Nephron (organoid): ENCODE measurements at regions not wholly inside any gene's neighbourhood (a gene's known extent, or its start where the extent isn't known, plus 50 kb on each side); places are given as distances from the start of the nearest gene placed in this dataset.
A peak's percentile ranks its signal among the peaks of the same experiment; 100 is the strongest.

Experiments
- H3K27ac Mint-ChIP-seq, 3 experiments: 2 replicates each; pipeline ENCODE4 v1.8.0; 2020; ENCODE audit warnings: mixed read lengths in 3 of 3, mild to moderate bottlenecking in 2 of 3, moderate library complexity in 1 of 3
- H3K27me3 Mint-ChIP-seq: 2 replicates; pipeline ENCODE4 v1.8.0; 2021; ENCODE audit warnings: low read depth, mild to moderate bottlenecking, moderate library complexity, mixed read lengths
- H3K36me3 Mint-ChIP-seq: 2 replicates; pipeline ENCODE4 v1.8.0; 2020; ENCODE audit warnings: low read depth, mixed read lengths
- H3K4me1 Mint-ChIP-seq: 2 replicates; pipeline ENCODE4 v1.8.0; 2020; ENCODE audit warnings: mixed read lengths
- H3K4me3 Mint-ChIP-seq, 3 experiments: 2 replicates each; pipeline ENCODE4 v1.8.0; 2020; ENCODE audit warnings: mild to moderate bottlenecking in 3 of 3, mixed read lengths in 3 of 3, moderate library complexity in 2 of 3
- H3K9me3 Mint-ChIP-seq: 2 replicates; pipeline ENCODE4 v1.8.0; 2020; ENCODE audit warnings: mixed read lengths
- CTCF ChIP-seq, 3 experiments: fragments of 200-600 bp; sonication (generic); IDR thresholded peaks; one replicate each; pipeline ENCODE4 v1.5.0; 2021; ENCODE audit warnings: antibody characterized with exemption in 3 of 3; ENCODE audit not compliant: unreplicated experiment in 3 of 3

GRCh38 chr7:135856356-135857144 lies 107.9 kb upstream of the FAM180A start:
- peak overlapping the region; percentile 5 to 60 (median 31) for H3K27ac Mint-ChIP-seq
- peaks cover 4% of the 10 kb centered on the region for H3K27me3 Mint-ChIP-seq
- peaks cover 3% of the 10 kb centered on the region for H3K36me3 Mint-ChIP-seq
- peaks cover 14% of the 10 kb centered on the region for H3K9me3 Mint-ChIP-seq
- peaks cover 8% of the 10 kb centered on the region for H3K4me1 Mint-ChIP-seq
- no peak overlapping the region for H3K4me3 Mint-ChIP-seq
- TF ChIP-seq CTCF (IDR thresholded peaks at IDR 0.05; ENCODE audit: unreplicated experiment in 3 of 3): no peak

GRCh38 chr7:135855846-135856245 lies 107.2 kb upstream of the FAM180A start:
- peak overlapping the region; percentile 5 to 60 (median 31) for H3K27ac Mint-ChIP-seq
- H3K4me1 Mint-ChIP-seq: peaks cover 8% of the 10 kb centered on the region

GRCh38 chr7:135853499-135853898 lies 104.9 kb upstream of the FAM180A start:
- H3K27ac Mint-ChIP-seq: no peak overlapping the region
- no peaks in the 10 kb centered on the region for H3K27me3 Mint-ChIP-seq
- peaks cover 10% of the 10 kb centered on the region for H3K9me3 Mint-ChIP-seq
- TF ChIP-seq CTCF (IDR thresholded peaks at IDR 0.05; ENCODE audit: unreplicated experiment in 3 of 3): no peak
- H3K4me3 Mint-ChIP-seq: no peak overlapping the region
- no peaks in the 10 kb centered on the region for H3K36me3 Mint-ChIP-seq
- peaks cover 8% of the 10 kb centered on the region for H3K4me1 Mint-ChIP-seq

More at GRCh38 chr7:135855846-135856245, 107.2 kb upstream of the FAM180A start:
- Mint-ChIP-seq H3K9me3 (peaks cover 12% of the 10 kb centered on the region), H3K27me3 (peaks cover 3% of the 10 kb centered on the region), H3K4me3 (no peak overlapping the region), H3K36me3 (peaks cover 3% of the 10 kb centered on the region)
- no peak for TF ChIP-seq CTCF (IDR thresholded peaks at IDR 0.05; ENCODE audit: unreplicated experiment in 3 of 3)

- Mint-ChIP-seq H3K27ac (no peak overlapping the region), H3K9me3 (peaks cover 10% of the 10 kb centered on the region), H3K36me3 (no peaks in the 10 kb centered on the region), H3K4me3 (no peak overlapping the region), H3K4me1 (peaks cover 8% of the 10 kb centered on the region), H3K27me3 (no peaks in the 10 kb centered on the region)
- no peak for TF ChIP-seq CTCF (IDR thresholded peaks at IDR 0.05; ENCODE audit: unreplicated experiment in 3 of 3)
Observed at GRCh38 chr7:135853008-135853407, 104.4 kb upstream of the FAM180A start.

GRCh38 chr7:135847242-135847641 lies 98.6 kb upstream of the FAM180A start:
- Mint-ChIP-seq H3K4me3 (no peak overlapping the region), H3K27me3 (no peaks in the 10 kb centered on the region), H3K9me3 (peaks cover 3% of the 10 kb centered on the region), H3K27ac (no peak overlapping the region), H3K4me1 (no peaks in the 10 kb centered on the region), H3K36me3 (no peaks in the 10 kb centered on the region)
- no peak for TF ChIP-seq CTCF (IDR thresholded peaks at IDR 0.05; ENCODE audit: unreplicated experiment in 3 of 3)

- no peaks in the 10 kb centered on the region for H3K27me3 Mint-ChIP-seq
- no peaks in the 10 kb centered on the region for H3K9me3 Mint-ChIP-seq
- no peaks in the 10 kb centered on the region for H3K36me3 Mint-ChIP-seq
- H3K4me3 Mint-ChIP-seq: no peak overlapping the region
- no peaks in the 10 kb centered on the region for H3K4me1 Mint-ChIP-seq
- no peak for TF ChIP-seq CTCF (IDR thresholded peaks at IDR 0.05; ENCODE audit: unreplicated experiment in 3 of 3)
- no peak overlapping the region for H3K27ac Mint-ChIP-seq
Observed at GRCh38 chr7:135846339-135846738, 97.7 kb upstream of the FAM180A start.
